PC-3 (cell line): ENCODE measurements at regions not wholly inside any gene's neighbourhood (a gene's known extent, or its start where the extent isn't known, plus 50 kb on each side); places are given as distances from the start of the nearest gene placed in this dataset.

Experiments
- ATAC-seq: fragments of 200-7000 bp; cut with Tn5 transposase; 2 replicates; pipeline ENCODE4 v1.9.1; 2020; ENCODE audit warnings: mild to moderate bottlenecking, moderate library complexity
- BruUV-seq: library from RNA; stranded (reverse); fragments of 400-500 nt; replicated peaks from 2 replicates; lab custom pipeline; 2021; lab: Mats Ljungman, UMichigan
- CTCF ChIA-PET: fragments of 300-600 bp; sonication (Branson Sonifier 250); formaldehyde crosslinking; loops from one replicate; lab custom pipeline; 2022; ENCODE audit warnings: antibody characterized with exemption; lab: Charles Lee
- POLR2A ChIA-PET: fragments of 300-600 bp; sonication (Branson Sonifier 250); formaldehyde crosslinking; loops from one replicate; lab custom pipeline; 2022; ENCODE audit warnings: antibody characterized with exemption; ENCODE audit not compliant: unreplicated experiment; lab: Charles Lee
- DNase-seq: peaks from one replicate; pipeline ENCODE4 v3.0.0-alpha.2; 2015
- H2AFZ ChIP-seq: fragments of 300-600 bp; sonication (generic); 2 replicates; pipeline ENCODE4 v1.6.0; 2016; ENCODE audit warnings: antibody characterized with exemption, low read length
- H3F3A ChIP-seq: fragments of 300-600 bp; sonication (generic); one replicate; pipeline ENCODE4 v1.6.0; 2017; ENCODE audit warnings: antibody characterized with exemption, low read length, control low read depth, mild to moderate bottlenecking; ENCODE audit not compliant: unreplicated experiment
- H3K27ac ChIP-seq: fragments of 300-600 bp; sonication (generic); 2 replicates; pipeline ENCODE4 v1.5.1; 2016; ENCODE audit warnings: mild to moderate bottlenecking, low read length
- H3K27me3 ChIP-seq: fragments of 300-600 bp; sonication (generic); 2 replicates; pipeline ENCODE4 v1.6.1; 2016; ENCODE audit warnings: low read length, mixed read lengths
- H3K36me3 ChIP-seq: fragments of 300-600 bp; sonication (generic); 2 replicates; pipeline ENCODE4 v1.6.1; 2016; ENCODE audit warnings: low read depth, mixed run types, low read length, mixed read lengths
- H3K4me1 ChIP-seq: fragments of 300-600 bp; sonication (generic); 2 replicates; pipeline ENCODE4 v1.5.1; 2016; ENCODE audit warnings: low read length; ENCODE audit not compliant: insufficient read depth
- H3K4me2 ChIP-seq: fragments of 300-600 bp; sonication (generic); 2 replicates; pipeline ENCODE4 v1.6.0; 2016; ENCODE audit warnings: low read length
- H3K4me3 ChIP-seq: fragments of 300-600 bp; sonication (generic); 2 replicates; pipeline ENCODE4 v1.5.1; 2016; ENCODE audit warnings: mild to moderate bottlenecking, low read length, mixed read lengths
- H3K79me2 ChIP-seq: fragments of 300-600 bp; sonication (generic); 2 replicates; pipeline ENCODE4 v1.6.1; 2017; ENCODE audit warnings: low read length, mixed read lengths
- H3K9ac ChIP-seq: fragments of 300-600 bp; sonication (generic); 2 replicates; pipeline ENCODE4 v1.6.0; 2016; ENCODE audit warnings: mild to moderate bottlenecking, low read length
- H3K9me2 ChIP-seq: fragments of 300-600 bp; sonication (generic); replicated peaks from 2 replicates; pipeline ENCODE4 v1.6.1; 2016; ENCODE audit warnings: mixed run types, low read length, mixed read lengths
- H3K9me3 ChIP-seq: fragments of 300-600 bp; sonication (generic); 2 replicates; pipeline ENCODE4 v1.6.1; 2016; ENCODE audit warnings: low read length, mixed read lengths
- H4K20me1 ChIP-seq: fragments of 300-600 bp; sonication (generic); 2 replicates; pipeline ENCODE4 v1.6.1; 2016; ENCODE audit warnings: low read length, mixed read lengths
- CTCF ChIP-seq: fragments of 300-600 bp; sonication (generic); conservative IDR thresholded peaks from 2 replicates; pipeline ENCODE4 v1.5.1; 2017; ENCODE audit warnings: antibody characterized with exemption, low read depth, mild to moderate bottlenecking, low read length
- EZH2 ChIP-seq: fragments of 300-600 bp; sonication (generic); IDR thresholded peaks from one replicate; pipeline ENCODE4 v1.6.1; 2017; ENCODE audit warnings: antibody characterized with exemption, mild to moderate bottlenecking, low read length; ENCODE audit not compliant: unreplicated experiment
- EZH2phosphoT487 ChIP-seq: fragments of 300-600 bp; sonication (generic); IDR thresholded peaks from 2 replicates; pipeline ENCODE4 v1.6.1; 2018; ENCODE audit warnings: mild to moderate bottlenecking, antibody characterized with exemption, low read length, borderline replicate concordance
- intact Hi-C: fragments of 100-400 bp; cut with micrococcal nuclease; formaldehyde crosslinking; loops from 2 replicates; pipeline ENCODE4 v1.9.0; 2023

- H3K79me2 ChIP-seq, result no peaks in the 10 kb centered on the region
- no peaks in the 10 kb centered on the region for H4K20me1 ChIP-seq
- no peak overlapping the region for H3K9ac ChIP-seq
- H3F3A ChIP-seq, result no peaks in the 10 kb centered on the region
- ATAC-seq (no peak), DNase-seq (no peak)
- intact Hi-C loops, result no loop called here
- no peaks in the 10 kb centered on the region for H3K4me1 ChIP-seq
- H3K9me2 ChIP-seq, result no peaks in the 10 kb centered on the region
- H3K36me3 ChIP-seq, result no peaks in the 10 kb centered on the region
- BruUV-seq, result no TSS peak
- TF ChIP-seq CTCF (no peak), EZH2phosphoT487 (no peak), EZH2 (no peak)
- H3K4me2 ChIP-seq, result no peak overlapping the region
- no peak overlapping the region for H3K4me3 ChIP-seq
- POLR2A ChIA-PET, result no interaction called here
- no peaks in the 10 kb centered on the region for H3K27me3 ChIP-seq
- CTCF ChIA-PET, result no interaction called here
- no peak overlapping the region for H3K27ac ChIP-seq
- no peaks in the 10 kb centered on the region for H3K9me3 ChIP-seq
- no peak overlapping the region for H2AFZ ChIP-seq
These were observed 189.3 kb downstream of the MIAT start for GRCh38 chr22:26846645-26847044.

- Histone ChIP-seq H3K27me3 (no peaks in the 10 kb centered on the region), H2AFZ (no peak overlapping the region), H4K20me1 (no peaks in the 10 kb centered on the region), H3K9me2 (no peaks in the 10 kb centered on the region), H3K4me2 (no peak overlapping the region), H3K4me1 (no peaks in the 10 kb centered on the region), H3K36me3 (no peaks in the 10 kb centered on the region), H3K27ac (no peak overlapping the region), H3K9ac (no peak overlapping the region), H3K9me3 (no peaks in the 10 kb centered on the region), H3F3A (no peaks in the 10 kb centered on the region), H3K79me2 (no peaks in the 10 kb centered on the region), H3K4me3 (no peak overlapping the region)
- ChIA-PET CTCF (no interaction called here), POLR2A (no interaction called here)
- DNase-seq (no peak), ATAC-seq (no peak)
- TF ChIP-seq CTCF (no peak), EZH2 (no peak), EZH2phosphoT487 (no peak)
- no TSS peak for BruUV-seq
- intact Hi-C loops, result no loop called here
These were observed 189.7 kb downstream of the MIAT start for GRCh38 chr22:26847046-26847445.

- BruUV-seq, result no TSS peak
- Histone ChIP-seq H3K27me3 (no peaks in the 10 kb centered on the region), H3F3A (no peaks in the 10 kb centered on the region)
These were observed 190.4 kb downstream of the MIAT start for GRCh38 chr22:26847816-26848215.

More at GRCh38 chr22:26847816-26848215, 190.4 kb downstream of the MIAT start:
- Histone ChIP-seq H3K27ac (no peak overlapping the region), H3K9me2 (no peaks in the 10 kb centered on the region), H3K79me2 (no peaks in the 10 kb centered on the region), H2AFZ (no peak overlapping the region), H3K9me3 (no peaks in the 10 kb centered on the region), H3K9ac (no peak overlapping the region), H4K20me1 (no peaks in the 10 kb centered on the region), H3K4me3 (no peak overlapping the region), H3K36me3 (no peaks in the 10 kb centered on the region), H3K4me2 (no peak overlapping the region), H3K4me1 (no peaks in the 10 kb centered on the region)
- no peak for ATAC-seq
- CTCF ChIA-PET, result no interaction called here
- POLR2A ChIA-PET, result no interaction called here
- intact Hi-C loops, result no loop called here
- TF ChIP-seq EZH2phosphoT487 (no peak), EZH2 (no peak), CTCF (no peak)
- no peak for DNase-seq
